Spleen (tissue), 11 donors: ENCODE measurements at regions not wholly inside any gene's neighbourhood (a gene's known extent, or its start where the extent isn't known, plus 50 kb on each side); places are given as distances from the start of the nearest gene placed in this dataset.

Source experiments
- DNase-seq: peaks from one replicate; pipeline ENCODE4 v3.0.0-alpha.2; 2020
- H3K27ac ChIP-seq, 8 donors: fragments of 200-600 bp; sonication (generic) in 7 of 8; 1 replicate in 4 of 8; 2 replicates in 4 of 8; pipeline versions ENCODE4 v1.5.0 to v1.8.0; 2016 to 2021; ENCODE audit warnings: inconsistent platforms in 4 of 8, mild to moderate bottlenecking in 4 of 8, moderate library complexity in 1 of 8
- H3K27me3 ChIP-seq, 7 donors: fragments of 200-600 bp; sonication (generic) in 6 of 7; replicated peaks in 1 of 7; 1 replicate in 4 of 7; 2 replicates in 3 of 7; pipeline versions ENCODE4 v1.5.0 to v1.8.0; 2016 to 2021; ENCODE audit warnings: inconsistent platforms in 3 of 7, mild to moderate bottlenecking in 1 of 7
- H3K36me3 ChIP-seq, 6 donors: fragments of 200-600 bp; sonication (generic) in 5 of 6; 1 replicate in 4 of 6; 2 replicates in 2 of 6; pipeline versions ENCODE4 v1.5.0 to v1.8.0; 2016 to 2021; ENCODE audit warnings: inconsistent platforms in 2 of 6
- H3K4me1 ChIP-seq, 6 donors: fragments of 200-600 bp; sonication (generic) in 5 of 6; 1 replicate in 3 of 6; 2 replicates in 3 of 6; pipeline versions ENCODE4 v1.5.0 to v1.8.0; 2016 to 2021; ENCODE audit warnings: inconsistent platforms in 3 of 6
- H3K4me3 ChIP-seq, 8 donors: fragments of 200-600 bp; sonication (generic) in 7 of 8; 1 replicate in 4 of 8; 2 replicates in 4 of 8; pipeline versions ENCODE4 v1.5.0 to v1.8.0; 2016 to 2021; ENCODE audit warnings: inconsistent platforms in 4 of 8, mild to moderate bottlenecking in 4 of 8, moderate library complexity in 2 of 8
- H3K9me3 ChIP-seq, 8 donors: fragments of 200-600 bp; sonication (generic) in 7 of 8; 1 replicate in 4 of 8; 2 replicates in 4 of 8; pipeline versions ENCODE4 v1.5.0 to v1.8.0; 2016 to 2021; ENCODE audit warnings: inconsistent platforms in 4 of 8
- CTCF ChIP-seq, 11 experiments: fragments of 200-600 bp in 7 of 11; fragments of 450-650 bp in 4 of 11; sonication (generic) in 4 of 11; IDR thresholded peaks in 8 of 11; conservative IDR thresholded peaks in 3 of 11; 1 replicate in 7 of 11; 2 replicates in 4 of 11; pipeline versions ENCODE4 v1.4.0 to v1.8.0; 2016 to 2021; ENCODE audit warnings: antibody characterized with exemption in 11 of 11, inconsistent platforms in 4 of 11, mild to moderate bottlenecking in 1 of 11
- POLR2A ChIP-seq, 3 donors: fragments of 450-650 bp; IDR thresholded peaks; one replicate each; pipeline ENCODE4 v1.5.1; 2017; ENCODE audit warnings: antibody characterized with exemption in 3 of 3, mild to moderate bottlenecking in 1 of 3
- POLR2AphosphoS5 ChIP-seq, 3 donors: sonication (generic); formaldehyde crosslinking; IDR thresholded peaks; one replicate each; pipeline ENCODE4 v1.5.1; 2017; ENCODE audit warnings: antibody characterized with exemption in 3 of 3
- WGBS, 5 donors: extraction: QIAGEN DNeasy Blood & Tissue Kit in 3 of 5; methylation state at CpG; one replicate each; pipeline versions ENCODE4 v1.1.5 to v1.1.7; 2013 to 2018; 5-methylcytosine and 5-hydroxymethylcytosine counted together
- intact Hi-C: fragments of 100-400 bp; cut with DNase I; formaldehyde crosslinking; loops from one replicate; pipeline ENCODE4 v1.15.0; 2023; ENCODE audit warnings: low total_unique reads
- donor health status: healthy with polysubstance abuse.
- donor health status: DM: no; HTN: no; CAD: no; lungs with moderate emphysema.
- donor health status: DM: no; HTN: no; CAD: no.
- donor health status: Bipolar disorder and iron deficiency.
- donor health status: healthy.
- donor health status: DM: no; HTN: no; CAD: no.
- donor health status: DM: yes; HTN: yes; CAD: no.

GRCh38 chr9:80957801-80958200 lies 731.5 kb downstream of the TLE1 start:
- TF ChIP-seq POLR2AphosphoS5 (IDR thresholded peaks at IDR 0.05), result no peak
- no peak for TF ChIP-seq POLR2A (IDR thresholded peaks at IDR 0.05)
- no peak for TF ChIP-seq CTCF (IDR thresholded peaks at IDR 0.05 in 8 of 11, conservative IDR thresholded peaks at IDR 0.05 in 3 of 11)
- no peak for DNase-seq
- WGBS, 5 donors, result 77 to 86% (median 84%) methylated on average over 3 of the region's 3 CpGs
- Histone ChIP-seq H3K4me3 (no peak overlapping the region), H3K9me3 (peaks cover 0 to 5% (median 0%) of the 10 kb centered on the region in 8 donors), H3K27ac (no peak overlapping the region), H3K36me3 (no peaks in the 10 kb centered on the region), H3K4me1 (no peaks in the 10 kb centered on the region), H3K27me3 (peaks cover 0 to 4% (median 0%) of the 10 kb centered on the region in 7 donors)
- intact Hi-C loops, result no loop called here

- TF ChIP-seq POLR2A (IDR thresholded peaks at IDR 0.05) (no peak), POLR2AphosphoS5 (IDR thresholded peaks at IDR 0.05) (no peak), CTCF (IDR thresholded peaks at IDR 0.05 in 8 of 11, conservative IDR thresholded peaks at IDR 0.05 in 3 of 11) (no peak)
- H3K36me3 ChIP-seq, result no peaks in the 10 kb centered on the region
- DNase-seq, result no peak
- no peak overlapping the region for H3K4me3 ChIP-seq
- 63 to 87% (median 77%) methylated on average over 2 of the region's 2 CpGs for WGBS, 5 donors
- H3K27me3 ChIP-seq, result peaks cover 0 to 4% (median 0%) of the 10 kb centered on the region in 7 donors
- no peaks in the 10 kb centered on the region for H3K4me1 ChIP-seq
- no peaks in the 10 kb centered on the region for H3K9me3 ChIP-seq
- intact Hi-C loops, result no loop called here
- H3K27ac ChIP-seq, result no peak overlapping the region
Observed at GRCh38 chr9:80954521-80954920, 734.8 kb downstream of the TLE1 start.

- Histone ChIP-seq H3K27me3 (peaks cover 0 to 4% (median 0%) of the 10 kb centered on the region in 7 donors), H3K36me3 (no peaks in the 10 kb centered on the region), H3K4me3 (no peak overlapping the region), H3K9me3 (no peaks in the 10 kb centered on the region), H3K27ac (no peak overlapping the region), H3K4me1 (no peaks in the 10 kb centered on the region)
- intact Hi-C loops, result no loop called here
- TF ChIP-seq CTCF (IDR thresholded peaks at IDR 0.05 in 8 of 11, conservative IDR thresholded peaks at IDR 0.05 in 3 of 11), result no peak
- no peak for TF ChIP-seq POLR2AphosphoS5 (IDR thresholded peaks at IDR 0.05)
- TF ChIP-seq POLR2A (IDR thresholded peaks at IDR 0.05), result no peak
- WGBS, 5 donors, result 83 to 94% (median 90%) methylated on average over 5 of the region's 5 CpGs
- no peak for DNase-seq
Observed at GRCh38 chr9:80952363-80952922, 736.9 kb downstream of the TLE1 start.

GRCh38 chr9:80951675-80952074 lies 737.7 kb downstream of the TLE1 start:
- H3K36me3 ChIP-seq, result no peaks in the 10 kb centered on the region
- no peaks in the 10 kb centered on the region for H3K4me1 ChIP-seq
- intact Hi-C loops, result no loop called here
- WGBS, 5 donors, result 84 to 93% (median 88%) methylated on average over 7 of the region's 7 CpGs
- TF ChIP-seq CTCF (IDR thresholded peaks at IDR 0.05 in 8 of 11, conservative IDR thresholded peaks at IDR 0.05 in 3 of 11) (no peak), POLR2AphosphoS5 (IDR thresholded peaks at IDR 0.05) (no peak), POLR2A (IDR thresholded peaks at IDR 0.05) (no peak)
- H3K9me3 ChIP-seq, result no peaks in the 10 kb centered on the region
- peaks cover 0 to 4% (median 0%) of the 10 kb centered on the region in 7 donors for H3K27me3 ChIP-seq
- no peak overlapping the region for H3K4me3 ChIP-seq
- DNase-seq, result no peak
- H3K27ac ChIP-seq, result no peak overlapping the region
